ENCODE measurements at regions not wholly inside any gene's neighbourhood (a gene's known extent, or its start where the extent isn't known, plus 50 kb on each side); places are given as distances from the start of the nearest gene placed in this dataset.
"Not testable (repeated sequence)": the region's sequence is repeated elsewhere in the genome, so short reads cannot be mapped to it uniquely, and the experiment has no call there.

- DNase-seq (ENCODE audit: extremely low read depth in 1 of 11, low read depth in 9 of 11, low spot score in 4 of 11), result no peak
Measured at GRCh38 chr2:152255918-152256317, 79.1 kb upstream of the FMNL2 start.

- no peak for DNase-seq (ENCODE audit: extremely low read depth in 1 of 11, low read depth in 9 of 11, low spot score in 4 of 11)
Measured at GRCh38 chr2:152260939-152261338, 74.0 kb upstream of the FMNL2 start.

- no peak for DNase-seq (ENCODE audit: extremely low read depth in 1 of 11, low read depth in 9 of 11, low spot score in 4 of 11)
Measured at GRCh38 chr2:152263911-152264310, 71.1 kb upstream of the FMNL2 start.

GRCh38 chr2:152273732-152274260 lies 61.2 kb upstream of the FMNL2 start:
- DNase-seq (ENCODE audit: extremely low read depth in 1 of 11, low read depth in 9 of 11, low spot score in 4 of 11), result not testable (repeated sequence)

GRCh38 chr2:152277896-152278295 lies 57.1 kb upstream of the FMNL2 start:
- not testable (repeated sequence) for DNase-seq (ENCODE audit: extremely low read depth in 1 of 11, low read depth in 9 of 11, low spot score in 4 of 11)

GRCh38 chr2:152278526-152278925 lies 56.4 kb upstream of the FMNL2 start:
- DNase-seq (ENCODE audit: extremely low read depth in 1 of 11, low read depth in 9 of 11, low spot score in 4 of 11), result no peak

GRCh38 chr2:152279367-152279766 lies 55.6 kb upstream of the FMNL2 start:
- not testable (repeated sequence) for DNase-seq (ENCODE audit: extremely low read depth in 1 of 11, low read depth in 9 of 11, low spot score in 4 of 11)

GRCh38 chr2:152280780-152281179 lies 54.2 kb upstream of the FMNL2 start:
- no peak for DNase-seq (ENCODE audit: extremely low read depth in 1 of 11, low read depth in 9 of 11, low spot score in 4 of 11)

- DNase-seq (ENCODE audit: extremely low read depth in 1 of 11, low read depth in 9 of 11, low spot score in 4 of 11), result no peak
Measured at GRCh38 chr2:152283392-152283791, 51.6 kb upstream of the FMNL2 start.

- no peak for DNase-seq (ENCODE audit: extremely low read depth in 1 of 11, low read depth in 9 of 11, low spot score in 4 of 11)
Measured at GRCh38 chr2:152284398-152284797, 50.6 kb upstream of the FMNL2 start.
